Endothelial cell of umbilical vein (primary cell): ENCODE measurements at regions not wholly inside any gene's neighbourhood (a gene's known extent, or its start where the extent isn't known, plus 50 kb on each side); places are given as distances from the start of the nearest gene placed in this dataset.

Source experiments
- BruUV-seq: library from RNA; stranded (reverse); fragments of 400-500 nt; replicated peaks from 2 replicates; lab custom pipeline; 2021; lab: Mats Ljungman, UMichigan
- CTCF ChIA-PET: fragments of 300-600, 350-600 bp; sonication (Branson Sonifier 250); formaldehyde crosslinking; loops from one replicate; lab custom pipeline; 2021; ENCODE audit warnings: antibody characterized with exemption, inconsistent platforms; lab: Charles Lee
- POLR2A ChIA-PET: fragments of 300-600, 350-600 bp; sonication (Branson Sonifier 250); formaldehyde crosslinking; loops from one replicate; lab custom pipeline; 2021; ENCODE audit warnings: antibody characterized with exemption, inconsistent platforms; lab: Charles Lee
- DNase-seq: peaks from one replicate; pipeline ENCODE4 v3.0.0-alpha.2; 2011; ENCODE audit warnings: low read depth, low spot score
- FAIRE-seq: peaks from 2 replicates; lab custom pipeline; 2011; peaks lifted over from hg19 to GRCh38; lab: Jason Lieb, UNC
- H2AFZ ChIP-seq: 2 replicates; pipeline ENCODE4 v1.6.0; 2012; ENCODE audit warnings: low read depth, low read length, control low read depth, inconsistent platforms
- H3K27ac ChIP-seq: 2 replicates; pipeline ENCODE4 v1.5.1; 2011; ENCODE audit warnings: low read depth, mild to moderate bottlenecking, control low read depth, low read length, moderate library complexity; ENCODE audit not compliant: insufficient read depth
- H3K27me3 ChIP-seq, 2 experiments: 2 replicates each; pipeline versions ENCODE4 v1.6.0 to v1.6.1; 2011; ENCODE audit warnings: low read length in 2 of 2, mixed read lengths in 1 of 2; ENCODE audit not compliant: control insufficient read depth in 2 of 2, insufficient read depth in 2 of 2
- H3K36me3 ChIP-seq, 2 experiments: 2 replicates in 1 of 2; 3 replicates in 1 of 2; pipeline ENCODE4 v1.5.1; 2011; ENCODE audit warnings: low read length in 2 of 2, mild to moderate bottlenecking in 1 of 2, moderate library complexity in 1 of 2; ENCODE audit not compliant: control insufficient read depth in 2 of 2, insufficient read depth in 2 of 2; ENCODE audit errors: extremely low read depth in 1 of 2
- H3K4me1 ChIP-seq: 3 replicates; pipeline ENCODE4 v1.5.1; 2011; ENCODE audit warnings: mild to moderate bottlenecking, low read length; ENCODE audit not compliant: control insufficient read depth, insufficient read depth; ENCODE audit errors: extremely low read depth
- H3K4me2 ChIP-seq: 2 replicates; pipeline ENCODE4 v1.6.1; 2011; ENCODE audit warnings: low read length, control low read depth, mixed read lengths; ENCODE audit not compliant: insufficient read depth
- H3K4me3 ChIP-seq, 3 experiments: fragments of 200-600 bp in 1 of 3; sonication (generic), shearing (Covaris generic) in 1 of 3; replicated peaks in 1 of 3; 2 replicates each; pipeline ENCODE4 v1.5.1; 2011 to 2016; ENCODE audit warnings: control low read depth in 3 of 3, low read length in 3 of 3, mild to moderate bottlenecking in 2 of 3, inconsistent platforms in 1 of 3, low read depth in 1 of 3, moderate library complexity in 1 of 3; ENCODE audit not compliant: insufficient read depth in 1 of 3
- H3K79me2 ChIP-seq: 2 replicates; pipeline ENCODE4 v1.6.0; 2012; ENCODE audit warnings: low read length, inconsistent platforms; ENCODE audit not compliant: control insufficient read depth, insufficient read depth
- H3K9ac ChIP-seq: replicated peaks from 2 replicates; pipeline ENCODE3; 2011; ENCODE audit warnings: low read length, control low read depth; ENCODE audit not compliant: insufficient read depth; ENCODE audit errors: extremely low read depth
- H3K9me1 ChIP-seq: replicated peaks from 3 replicates; pipeline ENCODE4 v1.6.0; 2011; ENCODE audit warnings: mild to moderate bottlenecking, low read length; ENCODE audit not compliant: control insufficient read depth, insufficient read depth; ENCODE audit errors: extremely low read depth
- H3K9me3 ChIP-seq: replicated peaks from 2 replicates; pipeline ENCODE4 v1.5.1; 2012; ENCODE audit warnings: low read length, inconsistent platforms; ENCODE audit not compliant: control insufficient read depth, insufficient read depth
- H4K20me1 ChIP-seq: replicated peaks from 2 replicates; pipeline ENCODE3; 2011; ENCODE audit warnings: mild to moderate bottlenecking, low read length; ENCODE audit not compliant: control insufficient read depth, insufficient read depth; ENCODE audit errors: extremely low read depth
- CTCF ChIP-seq, 2 donors: IDR thresholded peaks; 1 replicate in 1 of 2; 2 replicates in 1 of 2; pipeline ENCODE4 v1.5.1; 2011; ENCODE audit warnings: low read length in 2 of 2, mild to moderate bottlenecking in 2 of 2, moderate library complexity in 2 of 2, control low read depth in 1 of 2, inconsistent platforms in 1 of 2, low read depth in 1 of 2; ENCODE audit not compliant: insufficient read depth in 1 of 2; ENCODE audit errors: extremely low read depth in 1 of 2
- EZH2 ChIP-seq: IDR thresholded peaks from 2 replicates; pipeline ENCODE4 v1.6.1; 2012; ENCODE audit warnings: borderline replicate concordance, low read depth, mild to moderate bottlenecking, moderate library complexity, low read length, inconsistent platforms; ENCODE audit not compliant: severe bottlenecking
- FOS ChIP-seq: IDR thresholded peaks from 2 replicates; pipeline ENCODE4 v1.6.1; 2011; ENCODE audit warnings: mild to moderate bottlenecking, low read length, moderate library complexity, borderline replicate concordance; ENCODE audit not compliant: insufficient read depth
- GATA2 ChIP-seq: IDR thresholded peaks from 2 replicates; pipeline ENCODE4 v1.7.0; 2011; ENCODE audit warnings: low read depth, mild to moderate bottlenecking, moderate library complexity, mixed read lengths, low read length; ENCODE audit not compliant: insufficient read length, insufficient read depth
- JUN ChIP-seq: IDR thresholded peaks from 2 replicates; pipeline ENCODE4 v1.6.1; 2011; ENCODE audit warnings: borderline replicate concordance, low read depth; ENCODE audit not compliant: insufficient read length, insufficient read depth
- MYC ChIP-seq: IDR thresholded peaks from one replicate; pipeline ENCODE4 v1.6.1; 2011; ENCODE audit warnings: mild to moderate bottlenecking, low read depth, low read length
- POLR2A ChIP-seq: IDR thresholded peaks from 2 replicates; pipeline ENCODE4 v1.6.1; 2012; ENCODE audit warnings: low read depth, mild to moderate bottlenecking, control low read depth, low read length
- POLR2AphosphoS5 ChIP-seq: IDR thresholded peaks from 2 replicates; pipeline ENCODE4 v1.6.1; 2012; ENCODE audit warnings: low read depth, mild to moderate bottlenecking, control low read depth, low read length, moderate library complexity; ENCODE audit not compliant: insufficient read depth
- dilution Hi-C: fragments of 300-500 bp; cut with MboI; formaldehyde crosslinking; loops from one replicate; pipeline ENCODE4 v1.15.0; 2019; ENCODE audit warnings: low sequenced_read_pairs; ENCODE audit not compliant: extremely low pct_ligation_motif_present
- intact Hi-C: fragments of 100-400 bp; cut with micrococcal nuclease; formaldehyde crosslinking; loops from one replicate; pipeline ENCODE4 v1.10.0; 2022
- TF ChIP-seq, protein P1 (sequence below): IDR thresholded peaks from 2 replicates; pipeline ENCODE4 v1.6.1; 2011; ENCODE audit not compliant: insufficient read depth, insufficient read length

DNA sequence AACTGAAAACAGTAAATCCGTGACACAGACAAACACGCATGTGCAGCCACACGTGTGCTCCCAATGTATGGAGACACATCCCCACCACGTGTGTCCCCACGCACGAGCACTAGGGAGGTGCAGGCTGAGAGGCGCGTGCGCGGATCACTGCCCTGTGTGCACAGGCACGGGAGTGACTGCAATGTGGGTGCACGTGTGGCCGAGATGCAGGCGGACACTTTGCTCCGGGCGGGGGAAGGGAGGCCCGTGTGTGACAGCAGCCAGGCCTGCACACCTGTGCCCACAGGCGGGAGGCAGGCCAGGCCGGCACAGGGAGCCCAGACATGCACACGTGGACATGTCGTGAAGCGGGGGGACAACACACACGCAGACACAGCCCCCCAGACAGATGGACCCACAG is 77.0 kb downstream of the PTPRS start:
- ChIA-PET POLR2A (no interaction called here), CTCF (no interaction called here)
- H3K4me1 ChIP-seq: no peaks in the 10 kb centered on the region
- no peak overlapping the region for H3K4me3 ChIP-seq
- no peak overlapping the region for H3K27ac ChIP-seq
- H3K9me3 ChIP-seq: no peaks in the 10 kb centered on the region
- H3K79me2 ChIP-seq: no peaks in the 10 kb centered on the region
- no peak overlapping the region for H3K9ac ChIP-seq
- H3K9me1 ChIP-seq: no peaks in the 10 kb centered on the region
- TF ChIP-seq JUN (no peak), POLR2AphosphoS5 (no peak), MYC (no peak), CTCF (IDR thresholded peaks at IDR 0.05; ENCODE audit: extremely low read depth in 1 of 2, insufficient read depth in 1 of 2, low read depth in 1 of 2, low read length in 2 of 2) (no peak), EZH2 (no peak), FOS (no peak), POLR2A (no peak), GATA2 (no peak)
- TF ChIP-seq, protein P1, sequence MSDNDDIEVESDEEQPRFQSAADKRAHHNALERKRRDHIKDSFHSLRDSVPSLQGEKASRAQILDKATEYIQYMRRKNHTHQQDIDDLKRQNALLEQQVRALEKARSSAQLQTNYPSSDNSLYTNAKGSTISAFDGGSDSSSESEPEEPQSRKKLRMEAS: no peak
- intact Hi-C loops: no loop called here
- dilution Hi-C loops: no loop called here
- no TSS peak for BruUV-seq
- H2AFZ ChIP-seq: no peak overlapping the region
- DNase-seq: no peak
- no peak overlapping the region for H3K4me2 ChIP-seq
- no peaks in the 10 kb centered on the region for H4K20me1 ChIP-seq
- FAIRE-seq: no peak
- H3K36me3 ChIP-seq: no peaks in the 10 kb centered on the region
- H3K27me3 ChIP-seq: peaks cover 2 to 4% of the 10 kb centered on the region in 2 experiments
